KMS-11 (cell line): ENCODE measurements at regions not wholly inside any gene's neighbourhood (a gene's known extent, or its start where the extent isn't known, plus 50 kb on each side); places are given as distances from the start of the nearest gene placed in this dataset.

ENCODE experiments used
- H2AFZ ChIP-seq: fragments of 200-600 bp; sonication (generic); 2 replicates; pipeline ENCODE4 v1.6.1; 2016; ENCODE audit warnings: antibody characterized with exemption, mixed run types, low read depth
- H3K27ac ChIP-seq: fragments of 200-600 bp; sonication (generic); 2 replicates; pipeline ENCODE4 v1.6.1; 2016; ENCODE audit warnings: mild to moderate bottlenecking, mixed run types
- H3K27me3 ChIP-seq: fragments of 200-600 bp; sonication (generic); 2 replicates; pipeline ENCODE4 v1.6.1; 2017; ENCODE audit warnings: mild to moderate bottlenecking, low read depth, mixed run types, moderate library complexity; ENCODE audit not compliant: insufficient read depth
- H3K36me3 ChIP-seq: fragments of 200-600 bp; sonication (generic); 2 replicates; pipeline ENCODE4 v1.6.1; 2017; ENCODE audit warnings: mild to moderate bottlenecking, mixed run types; ENCODE audit not compliant: insufficient read depth
- H3K4me1 ChIP-seq: fragments of 200-600 bp; sonication (generic); 2 replicates; pipeline ENCODE4 v1.6.1; 2016; ENCODE audit warnings: mild to moderate bottlenecking, low read depth, mixed run types; ENCODE audit not compliant: poor library complexity, severe bottlenecking
- H3K4me2 ChIP-seq: fragments of 200-600 bp; sonication (generic); 2 replicates; pipeline ENCODE4 v1.7.0; 2016; ENCODE audit warnings: mild to moderate bottlenecking, mixed run types
- H3K4me3 ChIP-seq: fragments of 200-600 bp; sonication (generic); IDR thresholded peaks from 2 replicates; pipeline ENCODE4 v1.6.1; 2017; ENCODE audit warnings: low read depth, low read length, mixed read lengths; ENCODE audit not compliant: insufficient read depth
- H3K79me2 ChIP-seq: fragments of 200-600 bp; sonication (generic); 2 replicates; pipeline ENCODE4 v1.6.1; 2016; ENCODE audit warnings: low read depth, mixed run types; ENCODE audit not compliant: insufficient read depth
- H3K9ac ChIP-seq: fragments of 200-600 bp; sonication (generic); 2 replicates; pipeline ENCODE4 v1.6.1; 2016; ENCODE audit warnings: mild to moderate bottlenecking, mixed run types
- H4K20me1 ChIP-seq: fragments of 200-600 bp; sonication (generic); 2 replicates; pipeline ENCODE4 v1.6.1; 2016; ENCODE audit warnings: mild to moderate bottlenecking, mixed run types; ENCODE audit not compliant: insufficient read depth
- TF ChIP-seq, protein P1 (sequence below): fragments of 200-600 bp; sonication (generic); conservative IDR thresholded peaks from 2 replicates; pipeline ENCODE4 v1.6.1; 2017; ENCODE audit warnings: low read depth, mild to moderate bottlenecking, antibody characterized with exemption, low read length, moderate library complexity, mixed read lengths

DNA sequence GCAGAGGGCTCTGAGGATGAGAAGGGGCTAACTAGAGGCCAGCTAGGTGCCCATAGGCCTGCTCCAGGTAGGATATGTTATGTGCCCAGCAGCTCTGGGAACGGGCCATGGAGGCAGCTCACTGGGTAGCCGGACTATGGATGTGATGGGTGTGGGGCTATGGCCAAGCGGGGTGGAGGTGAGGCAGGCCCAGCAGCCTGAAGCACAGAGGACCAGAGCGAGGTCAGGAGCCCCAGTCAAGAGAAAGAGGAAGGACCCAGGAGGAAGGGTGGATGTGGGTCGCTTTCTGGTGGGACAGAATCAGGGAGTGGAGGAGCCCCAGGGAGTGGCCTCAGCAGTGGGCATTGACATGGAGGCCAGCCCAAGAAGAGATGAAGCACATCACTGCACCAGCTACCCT lies 117.9 kb upstream of the MLN start:
- no peak overlapping the region for H3K27ac ChIP-seq

DNA sequence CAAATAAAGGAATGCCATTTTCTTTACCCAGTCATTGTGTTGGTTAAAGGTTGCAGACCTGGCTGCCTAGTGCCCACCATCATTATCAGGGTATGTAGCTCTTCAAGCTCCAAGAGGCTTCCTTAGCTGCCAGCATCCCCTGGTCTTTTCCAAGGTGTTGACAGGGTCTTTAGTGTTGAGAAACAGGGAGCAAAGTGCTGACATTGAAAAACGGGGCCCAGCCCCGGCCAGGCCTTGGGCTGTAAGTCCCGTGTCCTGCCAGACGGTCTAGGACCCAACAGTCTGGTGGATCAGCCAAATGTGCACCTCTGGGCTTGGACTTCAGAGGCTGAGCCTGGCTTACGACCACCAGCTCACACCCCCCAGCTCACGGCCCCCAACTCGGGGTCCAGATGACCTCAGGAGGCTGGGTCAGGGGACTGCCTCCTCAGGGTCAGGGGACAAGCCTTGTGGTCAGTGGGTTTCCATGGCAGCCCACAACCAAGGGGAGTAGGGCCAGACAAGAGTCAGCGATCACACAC lies 114.4 kb upstream of the MLN start:
- no peak overlapping the region for H2AFZ ChIP-seq
- no peaks in the 10 kb centered on the region for H3K79me2 ChIP-seq
- H4K20me1 ChIP-seq, result no peaks in the 10 kb centered on the region
- H3K9ac ChIP-seq, result no peak overlapping the region
- no peaks in the 10 kb centered on the region for H3K4me1 ChIP-seq
- no peak overlapping the region for H3K4me2 ChIP-seq
- H3K36me3 ChIP-seq, result no peaks in the 10 kb centered on the region
- H3K4me3 ChIP-seq, result no peak overlapping the region
- H3K27me3 ChIP-seq, result peaks cover 79% of the 10 kb centered on the region
- H3K27ac ChIP-seq, result no peak overlapping the region
- TF ChIP-seq, protein P1, sequence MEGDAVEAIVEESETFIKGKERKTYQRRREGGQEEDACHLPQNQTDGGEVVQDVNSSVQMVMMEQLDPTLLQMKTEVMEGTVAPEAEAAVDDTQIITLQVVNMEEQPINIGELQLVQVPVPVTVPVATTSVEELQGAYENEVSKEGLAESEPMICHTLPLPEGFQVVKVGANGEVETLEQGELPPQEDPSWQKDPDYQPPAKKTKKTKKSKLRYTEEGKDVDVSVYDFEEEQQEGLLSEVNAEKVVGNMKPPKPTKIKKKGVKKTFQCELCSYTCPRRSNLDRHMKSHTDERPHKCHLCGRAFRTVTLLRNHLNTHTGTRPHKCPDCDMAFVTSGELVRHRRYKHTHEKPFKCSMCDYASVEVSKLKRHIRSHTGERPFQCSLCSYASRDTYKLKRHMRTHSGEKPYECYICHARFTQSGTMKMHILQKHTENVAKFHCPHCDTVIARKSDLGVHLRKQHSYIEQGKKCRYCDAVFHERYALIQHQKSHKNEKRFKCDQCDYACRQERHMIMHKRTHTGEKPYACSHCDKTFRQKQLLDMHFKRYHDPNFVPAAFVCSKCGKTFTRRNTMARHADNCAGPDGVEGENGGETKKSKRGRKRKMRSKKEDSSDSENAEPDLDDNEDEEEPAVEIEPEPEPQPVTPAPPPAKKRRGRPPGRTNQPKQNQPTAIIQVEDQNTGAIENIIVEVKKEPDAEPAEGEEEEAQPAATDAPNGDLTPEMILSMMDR, result no peak

More for the DNA sequence above, 117.9 kb upstream of the MLN start:
- no peaks in the 10 kb centered on the region for H3K79me2 ChIP-seq
- H4K20me1 ChIP-seq, result no peaks in the 10 kb centered on the region
- H3K4me2 ChIP-seq, result no peak overlapping the region
- H2AFZ ChIP-seq, result no peak overlapping the region
- H3K36me3 ChIP-seq, result no peaks in the 10 kb centered on the region
- peaks cover 66% of the 10 kb centered on the region for H3K27me3 ChIP-seq
- no peak overlapping the region for H3K4me3 ChIP-seq
- no peaks in the 10 kb centered on the region for H3K4me1 ChIP-seq
- TF ChIP-seq, protein P1, result no peak
- no peak overlapping the region for H3K9ac ChIP-seq

DNA sequence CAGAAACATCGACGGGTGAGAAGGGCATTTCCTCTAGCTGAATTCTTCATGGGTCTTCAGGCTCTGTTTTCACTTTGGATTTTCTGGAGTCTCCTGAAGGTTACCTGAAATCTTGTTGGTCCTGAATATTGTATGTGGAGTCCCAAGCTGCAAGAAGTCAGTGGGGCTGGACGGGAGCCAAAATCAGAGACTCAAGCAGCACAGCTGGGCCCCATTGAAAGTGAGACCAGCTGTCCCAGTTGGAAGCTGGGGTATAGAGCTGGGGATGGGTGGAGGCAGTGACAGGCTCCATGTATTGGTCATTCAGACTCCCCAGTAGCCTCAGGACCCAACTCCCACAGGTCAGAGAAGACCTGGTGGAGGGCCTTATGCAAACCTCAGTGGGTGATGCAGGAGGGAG lies 111.3 kb upstream of the MLN start:
- TF ChIP-seq, protein P1, result no peak
- Histone ChIP-seq H3K4me3 (no peak overlapping the region), H3K4me1 (no peaks in the 10 kb centered on the region), H3K79me2 (no peaks in the 10 kb centered on the region), H3K9ac (no peak overlapping the region), H3K27me3 (peaks cover 82% of the 10 kb centered on the region), H3K36me3 (no peaks in the 10 kb centered on the region), H3K4me2 (no peak overlapping the region), H2AFZ (no peak overlapping the region), H3K27ac (no peak overlapping the region), H4K20me1 (no peaks in the 10 kb centered on the region)

DNA sequence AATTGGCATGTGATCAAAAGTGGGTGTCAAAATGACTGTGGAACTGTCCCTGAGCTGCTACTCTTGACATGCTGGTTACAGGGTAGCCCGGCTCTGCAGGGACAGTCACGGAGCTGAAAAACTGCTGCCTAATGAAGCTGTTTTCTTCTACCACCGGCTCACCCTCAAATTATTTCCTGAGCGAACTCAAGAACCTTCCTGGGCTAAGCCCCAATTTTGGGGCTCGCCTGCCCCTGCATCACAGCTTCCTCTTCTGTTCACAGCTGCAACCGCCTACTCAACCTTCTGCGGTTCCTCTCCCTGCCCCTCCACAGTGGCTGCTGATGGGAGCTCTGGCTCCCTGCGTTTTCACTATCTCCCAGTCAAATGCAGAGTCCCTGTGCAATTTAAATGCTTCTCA lies 110.8 kb upstream of the MLN start:
- Histone ChIP-seq H3K27ac (no peak overlapping the region), H3K79me2 (no peaks in the 10 kb centered on the region), H3K4me1 (no peaks in the 10 kb centered on the region), H3K27me3 (peaks cover 83% of the 10 kb centered on the region), H3K36me3 (no peaks in the 10 kb centered on the region), H2AFZ (no peak overlapping the region), H4K20me1 (no peaks in the 10 kb centered on the region), H3K9ac (no peak overlapping the region), H3K4me2 (no peak overlapping the region), H3K4me3 (no peak overlapping the region)
- TF ChIP-seq, protein P1, result no peak
